Endothelial cell of umbilical vein (primary cell): ENCODE measurements at regions not wholly inside any gene's neighbourhood (a gene's known extent, or its start where the extent isn't known, plus 50 kb on each side); places are given as distances from the start of the nearest gene placed in this dataset.

Experiments used
- EZH2 ChIP-seq: IDR thresholded peaks from 2 replicates; pipeline ENCODE4 v1.6.1; 2012; ENCODE audit warnings: borderline replicate concordance, low read depth, mild to moderate bottlenecking, moderate library complexity, low read length, inconsistent platforms; ENCODE audit not compliant: severe bottlenecking
- FOS ChIP-seq: IDR thresholded peaks from 2 replicates; pipeline ENCODE4 v1.6.1; 2011; ENCODE audit warnings: mild to moderate bottlenecking, low read length, moderate library complexity, borderline replicate concordance; ENCODE audit not compliant: insufficient read depth
- GATA2 ChIP-seq: IDR thresholded peaks from 2 replicates; pipeline ENCODE4 v1.7.0; 2011; ENCODE audit warnings: low read depth, mild to moderate bottlenecking, moderate library complexity, mixed read lengths, low read length; ENCODE audit not compliant: insufficient read length, insufficient read depth
- JUN ChIP-seq: IDR thresholded peaks from 2 replicates; pipeline ENCODE4 v1.6.1; 2011; ENCODE audit warnings: borderline replicate concordance, low read depth; ENCODE audit not compliant: insufficient read length, insufficient read depth
- MYC ChIP-seq: IDR thresholded peaks from one replicate; pipeline ENCODE4 v1.6.1; 2011; ENCODE audit warnings: mild to moderate bottlenecking, low read depth, low read length
- POLR2A ChIP-seq: IDR thresholded peaks from 2 replicates; pipeline ENCODE4 v1.6.1; 2012; ENCODE audit warnings: low read depth, mild to moderate bottlenecking, control low read depth, low read length
- POLR2AphosphoS5 ChIP-seq: IDR thresholded peaks from 2 replicates; pipeline ENCODE4 v1.6.1; 2012; ENCODE audit warnings: low read depth, mild to moderate bottlenecking, control low read depth, low read length, moderate library complexity; ENCODE audit not compliant: insufficient read depth
- TF ChIP-seq, protein P1 (sequence below), 2 donors: IDR thresholded peaks; 1 replicate in 1 of 2; 2 replicates in 1 of 2; pipeline ENCODE4 v1.5.1; 2011; ENCODE audit warnings: low read length in 2 of 2, mild to moderate bottlenecking in 2 of 2, moderate library complexity in 2 of 2, control low read depth in 1 of 2, inconsistent platforms in 1 of 2, low read depth in 1 of 2; ENCODE audit not compliant: insufficient read depth in 1 of 2; ENCODE audit errors: extremely low read depth in 1 of 2
- TF ChIP-seq, protein P2 (sequence below): IDR thresholded peaks from 2 replicates; pipeline ENCODE4 v1.6.1; 2011; ENCODE audit not compliant: insufficient read depth, insufficient read length

DNA sequence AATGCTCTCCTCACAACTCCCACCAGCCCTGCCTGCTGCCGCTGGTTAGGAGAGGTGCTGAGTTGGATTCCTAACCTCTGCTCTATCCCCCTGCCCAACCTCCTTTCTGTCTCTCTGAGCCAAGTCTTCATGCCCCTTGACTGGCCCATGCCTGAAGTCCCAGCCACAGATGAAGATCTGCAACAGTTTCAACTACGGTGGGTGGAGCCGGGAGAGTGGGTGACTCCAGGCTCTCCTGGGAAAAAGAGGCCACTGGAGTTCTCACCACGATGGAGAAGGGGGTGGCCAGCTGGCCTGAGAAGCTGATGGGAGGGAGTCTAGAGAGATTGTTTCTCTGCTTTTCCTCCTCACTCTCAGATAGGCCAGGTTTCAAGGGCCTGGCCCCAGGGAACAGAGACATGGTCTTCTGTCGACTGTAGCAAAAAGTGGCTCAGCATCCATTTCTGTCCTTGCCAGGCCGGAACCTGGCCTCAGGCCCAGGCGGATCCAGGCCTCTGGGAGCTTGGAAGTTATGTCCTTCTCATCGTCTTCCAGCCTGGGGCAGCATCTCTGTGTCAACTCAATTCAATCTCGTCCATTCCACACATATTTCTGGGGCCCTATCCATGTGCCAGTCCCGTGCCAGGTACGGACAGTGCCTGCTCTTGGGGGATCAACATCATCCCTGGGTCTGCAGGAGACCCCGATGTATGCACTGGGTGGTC, 75.3 kb downstream of the INHBB start:
- TF ChIP-seq, protein P1, sequence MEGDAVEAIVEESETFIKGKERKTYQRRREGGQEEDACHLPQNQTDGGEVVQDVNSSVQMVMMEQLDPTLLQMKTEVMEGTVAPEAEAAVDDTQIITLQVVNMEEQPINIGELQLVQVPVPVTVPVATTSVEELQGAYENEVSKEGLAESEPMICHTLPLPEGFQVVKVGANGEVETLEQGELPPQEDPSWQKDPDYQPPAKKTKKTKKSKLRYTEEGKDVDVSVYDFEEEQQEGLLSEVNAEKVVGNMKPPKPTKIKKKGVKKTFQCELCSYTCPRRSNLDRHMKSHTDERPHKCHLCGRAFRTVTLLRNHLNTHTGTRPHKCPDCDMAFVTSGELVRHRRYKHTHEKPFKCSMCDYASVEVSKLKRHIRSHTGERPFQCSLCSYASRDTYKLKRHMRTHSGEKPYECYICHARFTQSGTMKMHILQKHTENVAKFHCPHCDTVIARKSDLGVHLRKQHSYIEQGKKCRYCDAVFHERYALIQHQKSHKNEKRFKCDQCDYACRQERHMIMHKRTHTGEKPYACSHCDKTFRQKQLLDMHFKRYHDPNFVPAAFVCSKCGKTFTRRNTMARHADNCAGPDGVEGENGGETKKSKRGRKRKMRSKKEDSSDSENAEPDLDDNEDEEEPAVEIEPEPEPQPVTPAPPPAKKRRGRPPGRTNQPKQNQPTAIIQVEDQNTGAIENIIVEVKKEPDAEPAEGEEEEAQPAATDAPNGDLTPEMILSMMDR (IDR thresholded peaks at IDR 0.05; ENCODE audit: extremely low read depth in 1 of 2, insufficient read depth in 1 of 2, low read depth in 1 of 2, low read length in 2 of 2), result no peak
- no peak for TF ChIP-seq POLR2A
- no peak for TF ChIP-seq EZH2
- no peak for TF ChIP-seq POLR2AphosphoS5
- TF ChIP-seq MYC, result no peak
- TF ChIP-seq, protein P2, sequence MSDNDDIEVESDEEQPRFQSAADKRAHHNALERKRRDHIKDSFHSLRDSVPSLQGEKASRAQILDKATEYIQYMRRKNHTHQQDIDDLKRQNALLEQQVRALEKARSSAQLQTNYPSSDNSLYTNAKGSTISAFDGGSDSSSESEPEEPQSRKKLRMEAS, result no peak
- TF ChIP-seq JUN, result no peak
- TF ChIP-seq GATA2, result no peak
- no peak for TF ChIP-seq FOS
